T-cell (primary cell): ENCODE measurements at regions not wholly inside any gene's neighbourhood (a gene's known extent, or its start where the extent isn't known, plus 50 kb on each side); places are given as distances from the start of the nearest gene placed in this dataset.

Experiments
- ATAC-seq, 4 experiments: fragments of 200-7000 bp in 3 of 4; fragments of 150-1000 bp in 1 of 4; cut with Tn5 transposase; replicated peaks in 1 of 4; 1 replicate in 3 of 4; 2 replicates in 1 of 4; pipeline ENCODE4 v1.10.0; 2021; ENCODE audit warnings: moderate library complexity in 3 of 4, mild to moderate bottlenecking in 2 of 4, moderate number of reproducible peaks in 1 of 4
- CTCF ChIA-PET, 2 donors: fragments of 300-600 bp; sonication (Branson Sonifier 250); formaldehyde crosslinking; loops; one replicate each; lab custom pipeline; 2022; ENCODE audit warnings: antibody characterized with exemption in 2 of 2; lab: Charles Lee
- POLR2A ChIA-PET, 2 donors: fragments of 300-600 bp; sonication (Branson Sonifier 250); formaldehyde crosslinking; loops; one replicate each; lab custom pipeline; 2022; ENCODE audit warnings: antibody characterized with exemption in 2 of 2; lab: Charles Lee
- DNase-seq, 35 experiments: peaks; one replicate each; pipeline versions ENCODE4 v3.0.0 to v3.0.0-alpha.2; 2013 to 2023
- H3K27ac ChIP-seq: one replicate; pipeline ENCODE4 v1.5.1; 2013; ENCODE audit warnings: low read length
- H3K27me3 ChIP-seq, 2 experiments: replicated peaks in 1 of 2; 1 replicate in 1 of 2; 2 replicates in 1 of 2; pipeline versions ENCODE4 v1.6.1 to v1.7.0; 2013; ENCODE audit warnings: low read length in 1 of 2, mixed read lengths in 1 of 2; ENCODE audit not compliant: control insufficient read depth in 2 of 2, insufficient read depth in 2 of 2; ENCODE audit errors: extremely low read depth in 1 of 2
- H3K36me3 ChIP-seq, 2 donors: 1 replicate in 1 of 2; 2 replicates in 1 of 2; pipeline versions ENCODE4 v1.6.1 to v1.7.0; 2013; ENCODE audit warnings: low read length in 1 of 2; ENCODE audit not compliant: control insufficient read depth in 2 of 2, insufficient read depth in 1 of 2; ENCODE audit errors: extremely low read depth in 1 of 2
- H3K4me1 ChIP-seq, 2 experiments: 1 replicate in 1 of 2; 2 replicates in 1 of 2; pipeline versions ENCODE4 v1.6.1 to v1.7.0; 2013; ENCODE audit warnings: low read length in 2 of 2, mixed read lengths in 1 of 2; ENCODE audit not compliant: insufficient read depth in 2 of 2, control insufficient read depth in 1 of 2; ENCODE audit errors: extremely low read depth in 1 of 2
- H3K4me3 ChIP-seq, 2 donors: 1 replicate in 1 of 2; 2 replicates in 1 of 2; pipeline versions ENCODE4 v1.5.1 to v1.7.0; 2013; ENCODE audit warnings: mild to moderate bottlenecking in 2 of 2, low read length in 1 of 2, moderate library complexity in 1 of 2; ENCODE audit not compliant: control insufficient read depth in 1 of 2; ENCODE audit errors: extremely low read depth in 1 of 2
- H3K9me3 ChIP-seq: 2 replicates; pipeline ENCODE4 v1.7.0; 2013
- H3K27ac Mint-ChIP-seq, 2 donors: one replicate each; pipeline ENCODE4 v1.8.0; 2020 to 2021; ENCODE audit warnings: mild to moderate bottlenecking in 2 of 2, mixed read lengths in 2 of 2
- H3K27me3 Mint-ChIP-seq, 2 donors: one replicate each; pipeline ENCODE4 v1.8.0; 2021 to 2022; ENCODE audit warnings: mixed read lengths in 2 of 2
- H3K36me3 Mint-ChIP-seq: one replicate; pipeline ENCODE4 v1.8.0; 2021; ENCODE audit warnings: mixed read lengths
- H3K4me1 Mint-ChIP-seq, 3 donors: one replicate each; pipeline ENCODE4 v1.8.0; 2020 to 2022; ENCODE audit warnings: mixed read lengths in 3 of 3, mild to moderate bottlenecking in 1 of 3
- H3K4me3 Mint-ChIP-seq, 3 donors: one replicate each; pipeline ENCODE4 v1.8.0; 2020 to 2022; ENCODE audit warnings: mild to moderate bottlenecking in 3 of 3, mixed read lengths in 3 of 3, moderate library complexity in 3 of 3
- H3K9me3 Mint-ChIP-seq, 3 donors: one replicate each; pipeline ENCODE4 v1.8.0; 2020 to 2022; ENCODE audit warnings: mixed read lengths in 3 of 3
- WGBS: methylation state at CpG from one replicate; pipeline ENCODE4 v1.1.5; 2013; ENCODE audit warnings: missing lambda C conversion rate; ENCODE audit not compliant: insufficient coverage; 5-methylcytosine and 5-hydroxymethylcytosine counted together

GRCh38 chr4:24236532-24236931 lies 346.7 kb upstream of the PPARGC1A start:
- DNase-seq = no peak
- no peaks in the 10 kb centered on the region for H3K36me3 ChIP-seq
- no peak overlapping the region for H3K4me3 ChIP-seq
- POLR2A ChIA-PET = no interaction called here
- H3K36me3 Mint-ChIP-seq = no peaks in the 10 kb centered on the region
- no peak for ATAC-seq
- H3K9me3 ChIP-seq = no peaks in the 10 kb centered on the region
- peaks cover 0 to 3% (median 0%) of the 10 kb centered on the region in 3 donors for H3K9me3 Mint-ChIP-seq
- no peaks in the 10 kb centered on the region for H3K27me3 ChIP-seq
- H3K4me1 ChIP-seq = no peaks in the 10 kb centered on the region
- H3K27ac ChIP-seq = no peak overlapping the region
- no peaks in the 10 kb centered on the region for H3K27me3 Mint-ChIP-seq
- H3K4me1 Mint-ChIP-seq = no peaks in the 10 kb centered on the region
- CTCF ChIA-PET = no interaction called here
- WGBS = 38% methylated on average over 1 of the region's 3 CpGs
- no peak overlapping the region for H3K4me3 Mint-ChIP-seq
- no peak overlapping the region for H3K27ac Mint-ChIP-seq

GRCh38 chr4:24236120-24236519 lies 346.3 kb upstream of the PPARGC1A start:
- no peak for ATAC-seq
- Histone ChIP-seq H3K36me3 (no peaks in the 10 kb centered on the region), H3K4me3 (no peak overlapping the region), H3K9me3 (no peaks in the 10 kb centered on the region), H3K27me3 (no peaks in the 10 kb centered on the region), H3K27ac (no peak overlapping the region), H3K4me1 (no peaks in the 10 kb centered on the region)
- H3K4me3 Mint-ChIP-seq = no peak overlapping the region
- DNase-seq = no peak
- 69% methylated on average over 2 of the region's 5 CpGs for WGBS
- POLR2A ChIA-PET = no interaction called here
- H3K27me3 Mint-ChIP-seq = no peaks in the 10 kb centered on the region
- no peak overlapping the region for H3K27ac Mint-ChIP-seq
- CTCF ChIA-PET = no interaction called here
- peaks cover 0 to 3% (median 0%) of the 10 kb centered on the region in 3 donors for H3K9me3 Mint-ChIP-seq
- H3K36me3 Mint-ChIP-seq = no peaks in the 10 kb centered on the region
- no peaks in the 10 kb centered on the region for H3K4me1 Mint-ChIP-seq

GRCh38 chr4:24235618-24236017 lies 345.8 kb upstream of the PPARGC1A start:
- DNase-seq (no peak), ATAC-seq (no peak)
- ChIA-PET CTCF (no interaction called here), POLR2A (no interaction called here)
- no peaks in the 10 kb centered on the region for H3K9me3 ChIP-seq
- no peak overlapping the region for H3K4me3 ChIP-seq
- no peaks in the 10 kb centered on the region for H3K27me3 ChIP-seq
- H3K27ac ChIP-seq = no peak overlapping the region
- Mint-ChIP-seq H3K27ac (no peak overlapping the region), H3K4me3 (no peak overlapping the region), H3K9me3 (peaks cover 0 to 3% (median 0%) of the 10 kb centered on the region in 3 donors), H3K4me1 (no peaks in the 10 kb centered on the region), H3K36me3 (no peaks in the 10 kb centered on the region), H3K27me3 (no peaks in the 10 kb centered on the region)
- no peaks in the 10 kb centered on the region for H3K36me3 ChIP-seq
- no peaks in the 10 kb centered on the region for H3K4me1 ChIP-seq

- no peaks in the 10 kb centered on the region for H3K4me1 Mint-ChIP-seq
- CTCF ChIA-PET = no interaction called here
- no peaks in the 10 kb centered on the region for H3K27me3 Mint-ChIP-seq
- Histone ChIP-seq H3K27ac (no peak overlapping the region), H3K9me3 (no peaks in the 10 kb centered on the region), H3K27me3 (no peaks in the 10 kb centered on the region), H3K36me3 (no peaks in the 10 kb centered on the region), H3K4me3 (no peak overlapping the region), H3K4me1 (no peaks in the 10 kb centered on the region)
- no peaks in the 10 kb centered on the region for H3K36me3 Mint-ChIP-seq
- H3K27ac Mint-ChIP-seq = no peak overlapping the region
- H3K9me3 Mint-ChIP-seq = peaks cover 3 to 4% (median 3%) of the 10 kb centered on the region in 3 donors
- ATAC-seq (no peak), DNase-seq (no peak)
- POLR2A ChIA-PET = no interaction called here
- no peak overlapping the region for H3K4me3 Mint-ChIP-seq
- no CpG with 5 or more reads among the region's 3 CpGs for WGBS
Measured at GRCh38 chr4:24234288-24234848, 344.5 kb upstream of the PPARGC1A start.

- 88% methylated on average over 3 of the region's 6 CpGs for WGBS
- Histone ChIP-seq H3K27ac (no peak overlapping the region), H3K9me3 (no peaks in the 10 kb centered on the region), H3K4me1 (no peaks in the 10 kb centered on the region), H3K4me3 (no peak overlapping the region), H3K36me3 (no peaks in the 10 kb centered on the region), H3K27me3 (no peaks in the 10 kb centered on the region)
- Mint-ChIP-seq H3K36me3 (no peaks in the 10 kb centered on the region), H3K4me1 (no peaks in the 10 kb centered on the region), H3K4me3 (no peak overlapping the region), H3K9me3 (peaks cover 0 to 4% (median 3%) of the 10 kb centered on the region in 3 donors), H3K27ac (no peak overlapping the region), H3K27me3 (no peaks in the 10 kb centered on the region)
- CTCF ChIA-PET = interaction anchor here in 1 of 2 donors (0.6 kb wide), 1 partner anchor 24 kb away, joined by 4 read pairs; no protein-coding TSS in a partner anchor
- ATAC-seq (no peak), DNase-seq (no peak)
- POLR2A ChIA-PET = no interaction called here
Measured at GRCh38 chr4:24230955-24231354, 341.1 kb upstream of the PPARGC1A start.

- Histone ChIP-seq H3K27me3 (no peaks in the 10 kb centered on the region), H3K9me3 (no peaks in the 10 kb centered on the region), H3K4me1 (no peaks in the 10 kb centered on the region), H3K4me3 (no peak overlapping the region), H3K36me3 (no peaks in the 10 kb centered on the region), H3K27ac (no peak overlapping the region)
- Mint-ChIP-seq H3K9me3 (peaks cover 0 to 4% (median 3%) of the 10 kb centered on the region in 3 donors), H3K4me1 (no peaks in the 10 kb centered on the region), H3K27me3 (no peaks in the 10 kb centered on the region), H3K36me3 (no peaks in the 10 kb centered on the region), H3K4me3 (no peak overlapping the region), H3K27ac (no peak overlapping the region)
- no peak for ATAC-seq
- WGBS = 88% methylated on average over 1 of the region's 4 CpGs
- CTCF ChIA-PET = no interaction called here
- no peak for DNase-seq
- POLR2A ChIA-PET = no interaction called here
Measured at GRCh38 chr4:24229978-24230377, 340.1 kb upstream of the PPARGC1A start.

GRCh38 chr4:24228692-24229091 lies 338.8 kb upstream of the PPARGC1A start:
- Mint-ChIP-seq H3K4me3 (no peak overlapping the region), H3K27ac (no peak overlapping the region), H3K36me3 (no peaks in the 10 kb centered on the region), H3K4me1 (no peaks in the 10 kb centered on the region), H3K9me3 (peaks cover 0 to 10% (median 3%) of the 10 kb centered on the region in 3 donors), H3K27me3 (no peaks in the 10 kb centered on the region)
- ChIA-PET CTCF (no interaction called here), POLR2A (no interaction called here)
- no peak for DNase-seq
- Histone ChIP-seq H3K9me3 (no peaks in the 10 kb centered on the region), H3K4me3 (no peak overlapping the region), H3K4me1 (no peaks in the 10 kb centered on the region), H3K27me3 (no peaks in the 10 kb centered on the region), H3K36me3 (no peaks in the 10 kb centered on the region), H3K27ac (no peak overlapping the region)
- no peak for ATAC-seq
- 80% methylated on average over 2 of the region's 4 CpGs for WGBS
